ENCODE measurements at regions not wholly inside any gene's neighbourhood (a gene's known extent, or its start where the extent isn't known, plus 50 kb on each side); places are given as distances from the start of the nearest gene placed in this dataset.

DNA sequence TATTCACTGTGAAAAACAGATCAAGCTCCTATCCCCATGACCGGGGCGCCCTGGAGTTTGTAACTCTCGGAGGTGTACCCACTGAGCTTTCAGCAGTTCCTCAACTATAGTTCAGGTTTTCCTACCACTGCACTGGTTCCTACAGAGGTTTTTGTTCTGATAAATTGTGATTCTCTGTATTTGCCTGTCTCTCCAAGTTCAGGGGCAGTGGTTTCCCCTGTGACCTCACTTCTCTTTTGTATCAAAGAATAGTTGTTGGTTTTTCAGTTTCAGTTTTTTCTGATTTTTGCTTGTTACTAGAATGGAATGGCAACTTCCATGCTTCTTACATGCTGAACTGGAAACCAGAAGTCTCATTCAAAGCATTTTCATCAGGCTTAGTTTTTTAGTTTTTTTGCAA, 56.8 kb upstream of the PLS3 start:
- no peak overlapping the region for H3K4me3 ChIP-seq (ENCODE audit: low read depth, low read length)
- peak; percentile 7 for DNase-seq (ENCODE audit: low read depth)
- TF ChIP-seq, protein P1, sequence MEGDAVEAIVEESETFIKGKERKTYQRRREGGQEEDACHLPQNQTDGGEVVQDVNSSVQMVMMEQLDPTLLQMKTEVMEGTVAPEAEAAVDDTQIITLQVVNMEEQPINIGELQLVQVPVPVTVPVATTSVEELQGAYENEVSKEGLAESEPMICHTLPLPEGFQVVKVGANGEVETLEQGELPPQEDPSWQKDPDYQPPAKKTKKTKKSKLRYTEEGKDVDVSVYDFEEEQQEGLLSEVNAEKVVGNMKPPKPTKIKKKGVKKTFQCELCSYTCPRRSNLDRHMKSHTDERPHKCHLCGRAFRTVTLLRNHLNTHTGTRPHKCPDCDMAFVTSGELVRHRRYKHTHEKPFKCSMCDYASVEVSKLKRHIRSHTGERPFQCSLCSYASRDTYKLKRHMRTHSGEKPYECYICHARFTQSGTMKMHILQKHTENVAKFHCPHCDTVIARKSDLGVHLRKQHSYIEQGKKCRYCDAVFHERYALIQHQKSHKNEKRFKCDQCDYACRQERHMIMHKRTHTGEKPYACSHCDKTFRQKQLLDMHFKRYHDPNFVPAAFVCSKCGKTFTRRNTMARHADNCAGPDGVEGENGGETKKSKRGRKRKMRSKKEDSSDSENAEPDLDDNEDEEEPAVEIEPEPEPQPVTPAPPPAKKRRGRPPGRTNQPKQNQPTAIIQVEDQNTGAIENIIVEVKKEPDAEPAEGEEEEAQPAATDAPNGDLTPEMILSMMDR (conservative IDR thresholded peaks at IDR 0.05; ENCODE audit: low read depth, low read length): no peak

Measured in choroid plexus epithelial cell (primary cell).